Heart left ventricle (tissue), 16 donors: ENCODE measurements at regions not wholly inside any gene's neighbourhood (a gene's known extent, or its start where the extent isn't known, plus 50 kb on each side); places are given as distances from the start of the nearest gene placed in this dataset.

ENCODE experiments used
- ATAC-seq, 4 donors: fragments of 200-7000 bp; cut with Tn5 transposase; one replicate each; pipeline ENCODE4 v1.9.1; 2020 to 2022; ENCODE audit warnings: moderate library complexity in 4 of 4, mild to moderate bottlenecking in 3 of 4, moderate number of reproducible peaks in 1 of 4
- DNase-seq, 5 donors: peaks; one replicate each; pipeline ENCODE4 v3.0.0-alpha.2; 2020
- H3K27ac ChIP-seq, 12 donors: fragments of 200-600 bp; sonication (generic) in 4 of 12; one replicate each; pipeline versions ENCODE4 v1.5.0 to v1.8.0; 2016 to 2022; ENCODE audit warnings: mild to moderate bottlenecking in 2 of 12
- H3K27me3 ChIP-seq, 9 donors: fragments of 200-600 bp; sonication (generic) in 2 of 9; one replicate each; pipeline versions ENCODE4 v1.5.1 to v1.8.0; 2016 to 2022; ENCODE audit warnings: mild to moderate bottlenecking in 3 of 9
- H3K36me3 ChIP-seq, 9 donors: fragments of 200-600 bp; sonication (generic) in 2 of 9; one replicate each; pipeline versions ENCODE4 v1.5.0 to v1.8.0; 2018 to 2022; ENCODE audit warnings: mild to moderate bottlenecking in 2 of 9
- H3K4me1 ChIP-seq, 12 donors: fragments of 200-600 bp; sonication (generic) in 4 of 12; one replicate each; pipeline versions ENCODE4 v1.5.0 to v1.8.0; 2016 to 2022; ENCODE audit warnings: mild to moderate bottlenecking in 3 of 12
- H3K4me3 ChIP-seq, 12 donors: fragments of 200-600 bp; sonication (generic) in 4 of 12; one replicate each; pipeline versions ENCODE4 v1.5.0 to v1.8.0; 2017 to 2022; ENCODE audit warnings: mild to moderate bottlenecking in 9 of 12, moderate library complexity in 4 of 12
- H3K9me3 ChIP-seq, 12 donors: fragments of 200-600 bp; sonication (generic) in 4 of 12; one replicate each; pipeline versions ENCODE4 v1.5.0 to v1.8.0; 2016 to 2022; ENCODE audit warnings: mild to moderate bottlenecking in 1 of 12
- POLR2A ChIP-seq, 2 donors: fragments of 450-650 bp; IDR thresholded peaks; one replicate each; pipeline ENCODE4 v1.6.1; 2017; ENCODE audit warnings: antibody characterized with exemption in 2 of 2, mild to moderate bottlenecking in 2 of 2, moderate library complexity in 2 of 2
- WGBS, 4 donors: extraction: QIAGEN DNeasy Blood & Tissue Kit in 2 of 4; methylation state at CpG; one replicate each; pipeline versions ENCODE4 v1.1.5 to v1.1.7; 2013 to 2018; 5-methylcytosine and 5-hydroxymethylcytosine counted together
- intact Hi-C, 10 donors: fragments of 100-400 bp; cut with DNase I; formaldehyde crosslinking; loops; one replicate each; pipeline versions ENCODE4 v1.11.1 to v1.14.2; 2022
- TF ChIP-seq, protein P1 (sequence below), 12 donors: fragments of 200-600 bp; sonication (generic) in 4 of 12; IDR thresholded peaks; one replicate each; pipeline versions ENCODE4 v1.5.0 to v1.8.0; 2018 to 2022; ENCODE audit warnings: antibody characterized with exemption in 12 of 12, mild to moderate bottlenecking in 5 of 12
- donor health status: ischemic (EF 13 %, LVEDD 7.1; RV severe dilation, severe dysfunction).
- donor health status: healthy with polysubstance abuse.
- donor health status: DM: no; HTN: yes; CAD: no.
- donor health status: DM: no; HTN: no; CAD: no.
- donor health status: ischemic (EF 25% LVEDD 6.9; RV normal size, moderate dysfunction).
- donor health status: ischemic (EF 25% LVEDD 5.7; RV mildly dilated, moderate dysfunction).
- donor health status: healthy.
- donor health status: DM: yes; HTN: yes; CAD: no.
- donor health status: ischemic (EF 35%, LVEDD 5.7; RV mildly dilated, moderate dysfunction).
- donor health status: nonischemic (EF 11% LVEDD 7.7; RV severe dilation, severe dysfunction).
- donor health status: DM: yes; HTN: yes; CAD: no.
- donor health status: PGD.
- donor health status: ischemic (EF 29% LVEDD 5.4; RV normal size, mild dysfunction).
- donor health status: nonischemic (EF 23%, LVEDD 6.1; RV moderate dilation, normal function).

DNA sequence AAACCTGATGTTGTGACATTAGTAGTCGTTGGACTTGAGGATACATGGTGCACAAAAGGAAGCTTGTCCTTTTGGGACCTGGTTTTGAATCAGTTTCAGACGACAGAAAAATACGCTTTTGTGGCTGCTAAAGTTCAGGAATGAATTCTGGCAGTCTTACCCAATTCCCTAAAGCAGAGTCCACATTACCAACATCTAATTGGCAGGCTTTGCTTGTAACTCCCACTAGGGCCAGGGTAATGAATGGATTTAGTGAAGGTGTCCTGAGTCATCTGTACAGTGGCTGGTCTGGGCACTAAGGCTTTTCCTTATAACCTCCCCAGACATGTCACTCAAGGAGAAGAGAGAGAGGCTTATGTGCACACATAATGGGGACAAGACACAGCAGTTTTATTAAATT is 66.2 kb upstream of the RNPC3 start:
- Histone ChIP-seq H3K4me3 (no peak overlapping the region), H3K4me1 (no peaks in the 10 kb centered on the region), H3K27ac (no peak overlapping the region), H3K27me3 (no peaks in the 10 kb centered on the region), H3K36me3 (no peaks in the 10 kb centered on the region), H3K9me3 (no peaks in the 10 kb centered on the region)
- 46 to 54% (median 47%) methylated on average over 3 of the region's 3 CpGs for WGBS, 4 donors
- intact Hi-C loops, result no loop called here
- TF ChIP-seq, protein P1, sequence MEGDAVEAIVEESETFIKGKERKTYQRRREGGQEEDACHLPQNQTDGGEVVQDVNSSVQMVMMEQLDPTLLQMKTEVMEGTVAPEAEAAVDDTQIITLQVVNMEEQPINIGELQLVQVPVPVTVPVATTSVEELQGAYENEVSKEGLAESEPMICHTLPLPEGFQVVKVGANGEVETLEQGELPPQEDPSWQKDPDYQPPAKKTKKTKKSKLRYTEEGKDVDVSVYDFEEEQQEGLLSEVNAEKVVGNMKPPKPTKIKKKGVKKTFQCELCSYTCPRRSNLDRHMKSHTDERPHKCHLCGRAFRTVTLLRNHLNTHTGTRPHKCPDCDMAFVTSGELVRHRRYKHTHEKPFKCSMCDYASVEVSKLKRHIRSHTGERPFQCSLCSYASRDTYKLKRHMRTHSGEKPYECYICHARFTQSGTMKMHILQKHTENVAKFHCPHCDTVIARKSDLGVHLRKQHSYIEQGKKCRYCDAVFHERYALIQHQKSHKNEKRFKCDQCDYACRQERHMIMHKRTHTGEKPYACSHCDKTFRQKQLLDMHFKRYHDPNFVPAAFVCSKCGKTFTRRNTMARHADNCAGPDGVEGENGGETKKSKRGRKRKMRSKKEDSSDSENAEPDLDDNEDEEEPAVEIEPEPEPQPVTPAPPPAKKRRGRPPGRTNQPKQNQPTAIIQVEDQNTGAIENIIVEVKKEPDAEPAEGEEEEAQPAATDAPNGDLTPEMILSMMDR (IDR thresholded peaks at IDR 0.05), result no peak
- TF ChIP-seq POLR2A (IDR thresholded peaks at IDR 0.05), result no peak
- ATAC-seq (no peak), DNase-seq (no peak)

DNA sequence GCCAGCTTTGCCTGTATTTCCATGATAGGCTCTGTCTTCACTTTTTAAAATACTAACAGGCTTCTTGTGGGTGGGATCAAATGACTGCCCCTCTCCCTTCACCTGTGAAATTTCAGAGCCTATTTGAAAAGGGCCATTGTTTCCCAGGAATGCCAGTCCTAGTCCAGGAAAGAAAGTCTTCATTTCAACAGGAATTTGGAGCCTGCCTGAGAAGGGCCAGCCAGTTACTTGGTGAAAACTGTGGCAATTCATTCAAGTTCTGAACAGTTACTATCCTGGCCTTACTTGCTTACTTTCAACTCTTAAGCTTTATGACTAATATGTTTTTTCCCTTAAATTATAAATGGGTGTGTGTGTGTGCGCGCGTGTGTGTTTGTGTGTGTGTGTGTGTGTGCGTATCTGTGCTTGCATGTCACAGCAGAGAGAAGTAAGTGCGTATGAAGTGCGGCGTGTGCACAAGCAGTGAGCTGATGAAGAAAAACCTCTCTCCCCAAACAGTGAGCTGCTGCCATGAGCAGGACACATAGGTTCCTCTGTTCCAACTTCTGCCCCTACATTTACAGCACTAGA is 67.5 kb upstream of the RNPC3 start:
- TF ChIP-seq, protein P1 (IDR thresholded peaks at IDR 0.05), result no peak
- no peak for TF ChIP-seq POLR2A (IDR thresholded peaks at IDR 0.05)
- WGBS, 4 donors, result 88 to 91% (median 89%) methylated on average over 7 of the region's 7 CpGs
- Histone ChIP-seq H3K27me3 (no peaks in the 10 kb centered on the region), H3K4me3 (no peak overlapping the region), H3K36me3 (no peaks in the 10 kb centered on the region), H3K27ac (no peak overlapping the region), H3K9me3 (no peaks in the 10 kb centered on the region), H3K4me1 (no peaks in the 10 kb centered on the region)
- intact Hi-C loops, result no loop called here
- ATAC-seq, result no peak
- no peak for DNase-seq

DNA sequence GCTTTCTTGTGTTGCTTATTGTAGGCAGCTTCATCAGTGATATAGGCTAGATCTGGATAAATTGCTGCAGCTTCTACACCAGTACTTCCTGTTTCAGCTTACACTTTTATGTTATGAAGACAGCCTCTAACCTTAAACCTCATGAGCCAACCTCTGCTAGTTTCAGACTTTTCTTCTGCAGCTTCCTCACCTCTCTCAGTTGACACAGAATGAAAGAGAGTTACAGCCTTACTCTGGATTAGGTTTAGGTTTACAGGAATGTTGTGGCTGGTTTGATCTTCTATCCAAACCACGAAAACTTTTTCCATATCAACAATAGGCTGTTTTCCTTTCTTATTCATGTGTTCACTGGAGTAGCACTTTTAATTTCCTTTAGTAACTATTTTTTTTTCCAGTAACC is 76.9 kb upstream of the RNPC3 start:
- Histone ChIP-seq H3K36me3 (no peaks in the 10 kb centered on the region), H3K9me3 (no peaks in the 10 kb centered on the region), H3K27me3 (peaks cover 0 to 2% (median 0%) of the 10 kb centered on the region in 9 donors), H3K4me3 (no peak overlapping the region), H3K27ac (no peak overlapping the region), H3K4me1 (no peaks in the 10 kb centered on the region)
- no peak for TF ChIP-seq POLR2A (IDR thresholded peaks at IDR 0.05)
- TF ChIP-seq, protein P1 (IDR thresholded peaks at IDR 0.05), result no peak
- DNase-seq (no peak), ATAC-seq (no peak)
- intact Hi-C loops, result no loop called here
- WGBS, 4 donors, result 57 to 88% (median 73%) methylated on average over 1 of the region's 1 CpG

DNA sequence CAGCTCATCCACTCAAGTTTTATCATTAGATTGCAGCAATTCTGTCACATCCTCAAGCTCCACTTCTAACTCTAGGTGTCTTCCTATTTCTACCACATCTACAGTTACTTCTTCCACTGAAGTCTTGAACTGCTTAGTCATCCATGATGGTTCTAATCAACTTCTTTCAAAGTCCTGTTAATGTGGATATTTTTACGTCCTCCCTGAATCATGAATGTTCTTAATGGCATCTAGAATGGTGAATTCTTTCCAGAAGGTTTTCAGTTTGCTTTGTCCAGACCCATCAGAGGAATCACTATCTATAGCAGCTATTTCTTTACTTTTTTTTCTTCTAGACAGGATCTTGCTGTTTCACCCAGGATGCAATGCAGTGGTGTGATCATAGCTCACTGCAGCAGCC is 78.0 kb upstream of the RNPC3 start:
- no peaks in the 10 kb centered on the region for H3K9me3 ChIP-seq
- WGBS, 4 donors, result 88 to 95% (median 92%) methylated on average over 1 of the region's 1 CpG
- ATAC-seq (no peak), DNase-seq (no peak)
- no peaks in the 10 kb centered on the region for H3K4me1 ChIP-seq
- peaks cover 0 to 3% (median 0%) of the 10 kb centered on the region in 9 donors for H3K27me3 ChIP-seq
- H3K36me3 ChIP-seq, result no peaks in the 10 kb centered on the region
- H3K27ac ChIP-seq, result no peak overlapping the region
- TF ChIP-seq POLR2A (IDR thresholded peaks at IDR 0.05), result no peak
- TF ChIP-seq, protein P1 (IDR thresholded peaks at IDR 0.05), result no peak
- H3K4me3 ChIP-seq, result no peak overlapping the region
- intact Hi-C loops, result no loop called here
